ENCODE measurements at regions not wholly inside any gene's neighbourhood (a gene's known extent, or its start where the extent isn't known, plus 50 kb on each side); places are given as distances from the start of the nearest gene placed in this dataset.

DNA sequence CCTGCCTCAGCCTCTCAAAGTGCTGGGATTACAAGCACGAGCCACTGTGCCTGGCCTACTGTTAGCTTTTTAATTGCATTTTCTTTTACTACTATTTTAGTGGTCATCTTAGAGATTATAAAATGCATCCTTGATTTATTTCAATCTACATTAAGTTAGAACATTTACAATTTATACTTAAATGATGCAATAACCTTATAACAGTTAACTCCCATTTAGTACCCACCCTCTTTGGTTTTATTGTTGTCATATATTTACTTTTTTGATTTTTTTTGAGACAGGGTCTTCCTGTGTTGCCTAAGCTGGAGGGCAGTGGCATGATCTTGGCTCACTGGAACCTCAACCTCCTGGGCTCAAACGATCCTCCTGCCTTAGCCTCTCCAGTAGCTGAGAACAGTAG, 77.3 kb downstream of the PPCDC start:
- TF ChIP-seq, protein P1, sequence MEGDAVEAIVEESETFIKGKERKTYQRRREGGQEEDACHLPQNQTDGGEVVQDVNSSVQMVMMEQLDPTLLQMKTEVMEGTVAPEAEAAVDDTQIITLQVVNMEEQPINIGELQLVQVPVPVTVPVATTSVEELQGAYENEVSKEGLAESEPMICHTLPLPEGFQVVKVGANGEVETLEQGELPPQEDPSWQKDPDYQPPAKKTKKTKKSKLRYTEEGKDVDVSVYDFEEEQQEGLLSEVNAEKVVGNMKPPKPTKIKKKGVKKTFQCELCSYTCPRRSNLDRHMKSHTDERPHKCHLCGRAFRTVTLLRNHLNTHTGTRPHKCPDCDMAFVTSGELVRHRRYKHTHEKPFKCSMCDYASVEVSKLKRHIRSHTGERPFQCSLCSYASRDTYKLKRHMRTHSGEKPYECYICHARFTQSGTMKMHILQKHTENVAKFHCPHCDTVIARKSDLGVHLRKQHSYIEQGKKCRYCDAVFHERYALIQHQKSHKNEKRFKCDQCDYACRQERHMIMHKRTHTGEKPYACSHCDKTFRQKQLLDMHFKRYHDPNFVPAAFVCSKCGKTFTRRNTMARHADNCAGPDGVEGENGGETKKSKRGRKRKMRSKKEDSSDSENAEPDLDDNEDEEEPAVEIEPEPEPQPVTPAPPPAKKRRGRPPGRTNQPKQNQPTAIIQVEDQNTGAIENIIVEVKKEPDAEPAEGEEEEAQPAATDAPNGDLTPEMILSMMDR (IDR thresholded peaks at IDR 0.05; ENCODE audit: borderline replicate concordance) = no peak
- intact Hi-C loops (cut with micrococcal nuclease) = no loop called here
- no peaks in the 10 kb centered on the region for H3K9me3 ChIP-seq (replicated peaks)

DNA sequence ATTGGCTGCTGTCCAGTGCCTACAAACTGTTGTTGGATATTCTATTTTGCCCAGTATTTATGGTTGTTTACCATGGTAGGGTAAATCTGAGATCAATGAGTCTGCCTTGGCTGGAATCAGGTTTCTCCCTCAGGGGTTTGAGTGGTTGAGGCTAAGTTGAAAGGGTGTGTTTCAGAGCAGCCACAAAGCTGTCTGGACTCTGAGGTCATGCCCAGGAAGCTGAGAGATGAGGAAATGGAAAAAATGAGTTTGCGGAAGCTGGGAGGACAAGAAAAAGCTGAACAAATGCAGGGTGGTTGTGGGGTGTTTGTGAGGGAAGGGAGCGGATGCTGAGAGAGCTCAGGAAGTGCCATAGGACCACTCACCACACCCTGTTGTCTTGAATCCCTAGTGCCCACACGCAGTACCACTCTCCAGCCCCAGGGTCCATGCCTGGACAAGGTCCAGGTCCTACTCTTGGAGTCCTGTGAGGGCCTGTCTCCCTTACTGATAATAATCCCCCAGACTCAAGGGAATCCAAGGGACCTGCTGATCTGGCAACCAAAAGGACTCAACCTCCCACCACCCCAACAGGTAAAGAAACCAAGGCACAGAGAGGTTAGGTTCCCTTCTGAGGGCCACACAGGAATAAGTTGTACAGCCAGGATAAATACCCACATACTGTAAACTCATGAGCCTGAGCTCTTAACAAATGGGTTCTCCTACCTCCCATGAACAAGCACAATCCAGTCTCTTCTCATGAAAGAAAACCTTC, 81.6 kb downstream of the PPCDC start:
- no peaks in the 10 kb centered on the region for H3K9me3 ChIP-seq (replicated peaks)
- intact Hi-C loops (cut with micrococcal nuclease) = no loop called here
- H3K27ac ChIP-seq (replicated peaks) = peak overlapping the region; percentile 30
- H3K27me3 ChIP-seq (ENCODE audit: low read depth) = no peaks in the 10 kb centered on the region
- TF ChIP-seq, protein P1 (IDR thresholded peaks at IDR 0.05; ENCODE audit: borderline replicate concordance) = no peak
- H3K36me3 ChIP-seq = no peaks in the 10 kb centered on the region
- H3K4me3 ChIP-seq = no peak overlapping the region
- H3K4me1 ChIP-seq = peaks cover 11% of the 10 kb centered on the region
- DNase-seq = no peak

More for the DNA sequence above, 77.3 kb downstream of the PPCDC start:
- Histone ChIP-seq H3K4me1 (peaks cover 11% of the 10 kb centered on the region), H3K27ac (replicated peaks) (no peak overlapping the region), H3K4me3 (no peak overlapping the region), H3K36me3 (no peaks in the 10 kb centered on the region), H3K27me3 (ENCODE audit: low read depth) (no peaks in the 10 kb centered on the region)
- no peak for DNase-seq

DNA sequence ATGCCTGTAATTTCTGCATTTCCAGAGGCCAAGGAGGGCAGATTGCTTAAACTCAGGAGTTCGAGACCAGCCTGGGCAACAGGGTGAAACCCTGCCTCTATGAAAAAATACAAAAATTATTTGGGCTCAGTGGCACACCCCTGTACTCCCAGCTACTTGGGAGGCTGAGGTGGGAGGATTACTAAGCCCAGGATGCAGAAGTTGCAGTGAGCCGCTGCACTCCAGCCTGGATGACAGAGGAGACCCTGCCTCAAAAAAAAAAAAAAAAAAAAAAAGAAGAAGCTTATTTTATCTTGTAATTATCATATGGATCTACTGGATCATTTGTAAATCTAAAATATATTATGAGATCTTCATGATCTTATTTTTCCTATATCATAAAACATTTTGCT, 84.1 kb downstream of the PPCDC start:
- H3K27ac ChIP-seq (replicated peaks) = no peak overlapping the region

DNA sequence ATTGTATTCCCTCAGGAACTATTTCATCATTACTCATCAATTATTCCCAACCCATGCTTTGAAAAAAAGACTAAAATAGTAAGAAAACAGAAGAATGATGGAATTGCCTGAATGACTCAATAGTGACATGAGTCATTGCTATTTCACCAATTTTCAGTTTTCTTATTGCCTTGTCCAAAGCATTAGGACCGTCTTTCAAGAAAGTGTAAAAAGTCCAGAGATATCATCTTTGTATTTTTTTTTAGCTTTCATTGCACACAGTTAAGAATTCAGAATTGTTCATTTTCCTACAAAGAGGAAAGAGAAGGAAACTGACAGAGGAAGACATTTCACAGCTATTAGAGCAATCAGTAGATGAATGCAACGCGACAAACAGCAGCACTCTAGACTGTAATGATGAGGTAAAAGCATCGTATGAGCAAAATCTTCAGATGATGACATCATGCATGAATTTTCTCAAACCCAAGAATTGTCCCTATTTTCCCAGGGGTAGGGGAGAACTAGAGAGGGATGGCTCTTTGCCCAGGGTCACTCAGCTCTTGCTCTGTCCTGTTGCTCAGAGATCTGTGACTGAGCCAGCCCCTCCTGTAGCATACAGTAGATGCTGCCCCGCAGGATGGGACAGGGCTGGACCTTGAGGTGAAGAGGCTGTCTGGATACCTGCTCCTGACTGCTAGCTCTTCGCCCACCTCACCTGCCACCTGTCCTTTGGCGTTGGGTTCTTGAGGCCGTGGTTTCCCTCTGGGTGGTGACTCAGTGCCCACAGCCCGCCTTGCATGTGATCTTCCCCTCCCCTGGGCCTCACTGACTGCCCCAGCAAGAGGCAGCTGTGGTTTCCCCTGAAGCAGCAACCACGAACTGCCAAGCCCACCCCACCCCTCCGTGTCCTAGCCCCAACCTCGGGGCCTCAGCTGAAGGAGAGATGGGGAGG, 84.8 kb downstream of the PPCDC start:
- no peaks in the 10 kb centered on the region for H3K36me3 ChIP-seq
- no peaks in the 10 kb centered on the region for H3K27me3 ChIP-seq (ENCODE audit: low read depth)
- no peak overlapping the region for H3K4me3 ChIP-seq
- TF ChIP-seq, protein P1 (IDR thresholded peaks at IDR 0.05; ENCODE audit: borderline replicate concordance) = no peak
- intact Hi-C loops (cut with micrococcal nuclease) = no loop called here
- no peak for DNase-seq
- H3K9me3 ChIP-seq (replicated peaks) = peaks cover 6% of the 10 kb centered on the region
- no peak overlapping the region for H3K27ac ChIP-seq (replicated peaks)
- H3K4me1 ChIP-seq = peaks cover 11% of the 10 kb centered on the region

More for the DNA sequence above, 84.1 kb downstream of the PPCDC start:
- H3K4me3 ChIP-seq = no peak overlapping the region
- TF ChIP-seq, protein P1 (IDR thresholded peaks at IDR 0.05; ENCODE audit: borderline replicate concordance) = no peak
- no peaks in the 10 kb centered on the region for H3K36me3 ChIP-seq
- peaks cover 11% of the 10 kb centered on the region for H3K4me1 ChIP-seq
- intact Hi-C loops (cut with micrococcal nuclease) = no loop called here
- H3K27me3 ChIP-seq (ENCODE audit: low read depth) = no peaks in the 10 kb centered on the region
- no peaks in the 10 kb centered on the region for H3K9me3 ChIP-seq (replicated peaks)
- no peak for DNase-seq

DNA sequence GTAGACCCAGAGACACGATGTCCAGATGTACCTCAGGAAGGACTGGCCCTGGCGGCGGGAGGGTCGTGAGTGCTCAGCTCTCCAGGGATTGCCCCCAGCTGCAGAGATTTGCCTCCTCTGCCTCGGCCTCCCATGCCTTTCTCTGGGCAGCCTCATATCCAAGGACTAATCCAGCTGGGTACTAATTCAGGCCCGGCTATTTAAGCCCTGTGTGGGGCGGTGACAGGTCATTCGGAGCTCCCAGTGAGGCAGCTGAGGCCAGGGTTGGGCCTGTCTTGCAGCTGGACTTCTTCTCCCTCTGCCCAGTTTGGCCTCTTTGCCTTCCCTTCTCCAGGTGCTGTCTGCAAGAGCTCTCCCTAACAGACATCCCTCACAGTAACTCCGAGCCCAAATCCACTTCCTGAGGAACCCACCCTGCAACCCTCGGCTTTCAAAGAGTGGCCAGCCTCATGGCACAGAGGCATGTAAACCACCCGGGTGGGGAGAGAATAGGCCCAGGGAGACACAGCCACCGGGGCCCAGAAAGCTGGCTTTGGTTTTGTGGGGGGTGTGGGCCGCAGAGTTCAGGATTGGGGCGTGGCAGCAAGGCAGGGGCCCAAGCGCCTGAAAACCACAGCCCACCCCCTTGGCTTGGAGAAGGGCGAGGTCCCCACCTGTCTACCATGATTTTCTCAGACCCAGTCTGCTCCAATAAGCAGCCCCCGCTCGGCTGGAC, 85.8 kb downstream of the PPCDC start:
- TF ChIP-seq, protein P1 (IDR thresholded peaks at IDR 0.05; ENCODE audit: borderline replicate concordance) = no peak
- Histone ChIP-seq H3K27ac (replicated peaks) (no peak overlapping the region), H3K27me3 (ENCODE audit: low read depth) (no peaks in the 10 kb centered on the region), H3K36me3 (no peaks in the 10 kb centered on the region), H3K9me3 (replicated peaks) (peaks cover 16% of the 10 kb centered on the region), H3K4me1 (peaks cover 11% of the 10 kb centered on the region), H3K4me3 (no peak overlapping the region)
- DNase-seq = no peak
- intact Hi-C loops (cut with micrococcal nuclease) = no loop called here
